HepG2 (cell line): ENCODE measurements at regions not wholly inside any gene's neighbourhood (a gene's known extent, or its start where the extent isn't known, plus 50 kb on each side); places are given as distances from the start of the nearest gene placed in this dataset.
"Not testable (repeated sequence)": the region's sequence is repeated elsewhere in the genome, so short reads cannot be mapped to it uniquely, and the experiment has no call there.

Experiments used
- CREB1 ChIP-seq, 2 experiments: fragments of 450-650 bp in 1 of 2; IDR thresholded peaks; 2 replicates each; pipeline ENCODE4 v1.6.1; 2016 to 2017; ENCODE audit warnings: control low read depth in 1 of 2, mild to moderate bottlenecking in 1 of 2, missing compliant biosample characterization in 1 of 2, missing genetic modification characterization in 1 of 2
- FOSL2 ChIP-seq: sonication (generic); formaldehyde crosslinking; IDR thresholded peaks from 2 replicates; pipeline ENCODE4 v1.4.0; 2020; ENCODE audit warnings: missing genetic modification reagents
- FOXJ3 ChIP-seq: sonication (generic); formaldehyde crosslinking; IDR thresholded peaks from 2 replicates; pipeline ENCODE4 v1.4.0; 2020; ENCODE audit warnings: missing genetic modification reagents, mild to moderate bottlenecking, borderline replicate concordance
- FOXM1 ChIP-seq: sonication (generic); formaldehyde crosslinking; IDR thresholded peaks from 2 replicates; pipeline ENCODE4 v1.5.0; 2020; ENCODE audit warnings: missing genetic modification reagents
- HNRNPUL1 ChIP-seq: fragments of 200-400 bp; formaldehyde crosslinking; IDR thresholded peaks from 2 replicates; pipeline ENCODE4 v1.6.1; 2017; ENCODE audit warnings: low read depth, mild to moderate bottlenecking, low read length, moderate library complexity
- POLR2AphosphoS5 ChIP-seq: IDR thresholded peaks from 2 replicates; pipeline ENCODE4 v1.6.1; 2012; ENCODE audit warnings: low read depth, low read length
- TAF1 ChIP-seq: sonication (generic); formaldehyde crosslinking; IDR thresholded peaks from 2 replicates; pipeline ENCODE4 v1.4.0; 2020; ENCODE audit warnings: missing genetic modification reagents
- TBL1XR1 ChIP-seq: fragments of 150-350 bp; IDR thresholded peaks from 2 replicates; pipeline ENCODE4 v1.6.1; 2014; ENCODE audit warnings: borderline replicate concordance, low read length; ENCODE audit not compliant: partially characterized antibody
- ZBTB8A ChIP-seq: sonication (generic); formaldehyde crosslinking; IDR thresholded peaks from 2 replicates; pipeline ENCODE4 v1.4.0; 2020; ENCODE audit warnings: mild to moderate bottlenecking, low read depth, missing genetic modification reagents, borderline replicate concordance
- ZNF225 ChIP-seq: sonication (generic); formaldehyde crosslinking; IDR thresholded peaks from 2 replicates; pipeline ENCODE4 v1.4.0; 2020; ENCODE audit warnings: mild to moderate bottlenecking, missing genetic modification reagents
- ZNF333 ChIP-seq: sonication (generic); formaldehyde crosslinking; IDR thresholded peaks from 2 replicates; pipeline ENCODE4 v1.4.0; 2020; ENCODE audit warnings: mild to moderate bottlenecking, missing genetic modification reagents, borderline replicate concordance
- TF ChIP-seq, protein P1 (sequence below): sonication (generic); formaldehyde crosslinking; IDR thresholded peaks from 2 replicates; pipeline ENCODE4 v1.5.0; 2020; ENCODE audit warnings: mild to moderate bottlenecking, missing genetic modification reagents, moderate library complexity
- TF ChIP-seq, protein P2 (sequence below): IDR thresholded peaks from 2 replicates; pipeline ENCODE4 v1.6.1; 2012; ENCODE audit warnings: inconsistent platforms
- TF ChIP-seq, protein P3 (sequence below): conservative IDR thresholded peaks from 2 replicates; pipeline ENCODE4 v1.6.1; 2018; ENCODE audit warnings: missing genetic modification reagents

DNA sequence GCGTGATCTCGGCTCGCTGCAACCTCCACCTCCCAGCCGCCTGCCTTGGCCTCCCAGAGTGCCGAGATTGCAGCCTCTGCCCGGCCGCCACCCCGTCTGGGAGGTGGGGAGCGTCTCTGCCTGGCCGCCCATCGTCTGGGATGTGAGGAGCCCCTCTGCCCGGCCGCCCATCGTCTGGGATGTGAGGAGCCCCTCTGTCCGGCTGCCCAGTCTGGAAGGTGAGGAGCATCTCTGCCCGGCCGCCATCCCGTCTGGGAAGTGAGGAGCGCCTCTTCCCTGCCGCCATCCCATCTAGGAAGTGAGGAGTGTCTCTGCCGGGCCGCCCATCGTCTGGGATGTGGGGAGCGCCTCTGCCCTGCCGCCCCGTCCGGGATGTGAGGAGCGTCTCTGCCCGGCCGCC lies 56.9 kb upstream of the FOXE1 start:
- TF ChIP-seq POLR2AphosphoS5; TAF1 (CRISPR knock-in tag); TBL1XR1; FOSL2 (CRISPR knock-in tag); ZBTB8A (CRISPR knock-in tag); ZNF333 (CRISPR knock-in tag); FOXJ3 (CRISPR knock-in tag); FOXM1 (CRISPR knock-in tag); CREB1 (IDR thresholded peaks at IDR 0.05); CREB1 (CRISPR knock-in tag; IDR thresholded peaks at IDR 0.05); HNRNPUL1; ZNF225 (CRISPR knock-in tag): not testable (repeated sequence)
- TF ChIP-seq, protein P1, sequence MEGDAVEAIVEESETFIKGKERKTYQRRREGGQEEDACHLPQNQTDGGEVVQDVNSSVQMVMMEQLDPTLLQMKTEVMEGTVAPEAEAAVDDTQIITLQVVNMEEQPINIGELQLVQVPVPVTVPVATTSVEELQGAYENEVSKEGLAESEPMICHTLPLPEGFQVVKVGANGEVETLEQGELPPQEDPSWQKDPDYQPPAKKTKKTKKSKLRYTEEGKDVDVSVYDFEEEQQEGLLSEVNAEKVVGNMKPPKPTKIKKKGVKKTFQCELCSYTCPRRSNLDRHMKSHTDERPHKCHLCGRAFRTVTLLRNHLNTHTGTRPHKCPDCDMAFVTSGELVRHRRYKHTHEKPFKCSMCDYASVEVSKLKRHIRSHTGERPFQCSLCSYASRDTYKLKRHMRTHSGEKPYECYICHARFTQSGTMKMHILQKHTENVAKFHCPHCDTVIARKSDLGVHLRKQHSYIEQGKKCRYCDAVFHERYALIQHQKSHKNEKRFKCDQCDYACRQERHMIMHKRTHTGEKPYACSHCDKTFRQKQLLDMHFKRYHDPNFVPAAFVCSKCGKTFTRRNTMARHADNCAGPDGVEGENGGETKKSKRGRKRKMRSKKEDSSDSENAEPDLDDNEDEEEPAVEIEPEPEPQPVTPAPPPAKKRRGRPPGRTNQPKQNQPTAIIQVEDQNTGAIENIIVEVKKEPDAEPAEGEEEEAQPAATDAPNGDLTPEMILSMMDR (CRISPR knock-in tag) = not testable (repeated sequence)
- TF ChIP-seq, protein P2, sequence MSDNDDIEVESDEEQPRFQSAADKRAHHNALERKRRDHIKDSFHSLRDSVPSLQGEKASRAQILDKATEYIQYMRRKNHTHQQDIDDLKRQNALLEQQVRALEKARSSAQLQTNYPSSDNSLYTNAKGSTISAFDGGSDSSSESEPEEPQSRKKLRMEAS = not testable (repeated sequence)
- TF ChIP-seq, protein P3, sequence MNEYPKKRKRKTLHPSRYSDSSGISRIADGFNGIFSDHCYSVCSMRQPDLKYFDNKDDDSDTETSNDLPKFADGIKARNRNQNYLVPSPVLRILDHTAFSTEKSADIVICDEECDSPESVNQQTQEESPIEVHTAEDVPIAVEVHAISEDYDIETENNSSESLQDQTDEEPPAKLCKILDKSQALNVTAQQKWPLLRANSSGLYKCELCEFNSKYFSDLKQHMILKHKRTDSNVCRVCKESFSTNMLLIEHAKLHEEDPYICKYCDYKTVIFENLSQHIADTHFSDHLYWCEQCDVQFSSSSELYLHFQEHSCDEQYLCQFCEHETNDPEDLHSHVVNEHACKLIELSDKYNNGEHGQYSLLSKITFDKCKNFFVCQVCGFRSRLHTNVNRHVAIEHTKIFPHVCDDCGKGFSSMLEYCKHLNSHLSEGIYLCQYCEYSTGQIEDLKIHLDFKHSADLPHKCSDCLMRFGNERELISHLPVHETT (CRISPR knock-in tag) = not testable (repeated sequence)
